WTC11 (cell line): ENCODE measurements at regions not wholly inside any gene's neighbourhood (a gene's known extent, or its start where the extent isn't known, plus 50 kb on each side); places are given as distances from the start of the nearest gene placed in this dataset.

ENCODE experiments used
- ATAC-seq: fragments of 200-7000 bp; cut with Tn5 transposase; 2 replicates; pipeline ENCODE4 v1.10.0; 2021; ENCODE audit warnings: mild to moderate bottlenecking, moderate library complexity
- CTCF ChIA-PET: fragments of 300-600 bp; sonication (Branson Sonifier 250); formaldehyde crosslinking; loops from one replicate; lab custom pipeline; 2021; ENCODE audit warnings: antibody characterized with exemption; lab: Charles Lee
- POLR2A ChIA-PET: fragments of 350-600 bp; sonication (Branson Sonifier 250); formaldehyde crosslinking; loops from one replicate; lab custom pipeline; 2021; ENCODE audit warnings: antibody characterized with exemption; lab: Charles Lee
- DNase-seq: peaks from one replicate; pipeline ENCODE4 v3.0.0; 2021; ENCODE audit warnings: low spot score
- H3K27ac Mint-ChIP-seq: 2 replicates; pipeline ENCODE4 v1.8.0; 2021; ENCODE audit warnings: mixed read lengths
- H3K27me3 Mint-ChIP-seq: 2 replicates; pipeline ENCODE4 v1.8.0; 2021; ENCODE audit warnings: low read depth, mild to moderate bottlenecking, moderate library complexity, mixed read lengths
- H3K36me3 Mint-ChIP-seq: 2 replicates; pipeline ENCODE4 v1.8.0; 2021; ENCODE audit warnings: mixed read lengths
- H3K4me1 Mint-ChIP-seq: 2 replicates; pipeline ENCODE4 v1.8.0; 2022; ENCODE audit warnings: mixed read lengths
- H3K4me3 Mint-ChIP-seq: 2 replicates; pipeline ENCODE4 v1.8.0; 2021; ENCODE audit warnings: mild to moderate bottlenecking, moderate library complexity, mixed read lengths
- H3K9me3 Mint-ChIP-seq: 2 replicates; pipeline ENCODE4 v1.8.0; 2021; ENCODE audit warnings: mixed read lengths
- E2F1 ChIP-seq: sonication (generic); formaldehyde crosslinking; IDR thresholded peaks from 2 replicates; pipeline ENCODE4 v1.8.0; 2022; ENCODE audit warnings: mild to moderate bottlenecking, missing genetic modification reagents
- E2F4 ChIP-seq: sonication (generic); formaldehyde crosslinking; IDR thresholded peaks from 2 replicates; pipeline ENCODE4 v1.8.1; 2022; ENCODE audit warnings: low read depth, mild to moderate bottlenecking, moderate library complexity, missing genetic modification reagents, borderline replicate concordance
- ESRRA ChIP-seq: sonication (generic); formaldehyde crosslinking; IDR thresholded peaks from 2 replicates; pipeline ENCODE4 v1.8.1; 2022; ENCODE audit warnings: mild to moderate bottlenecking, missing genetic modification reagents, borderline replicate concordance
- FOXJ3 ChIP-seq: sonication (generic); formaldehyde crosslinking; IDR thresholded peaks from 2 replicates; pipeline ENCODE4 v1.9.0; 2021; ENCODE audit warnings: missing genetic modification reagents, mild to moderate bottlenecking, borderline replicate concordance
- FOXP4 ChIP-seq: sonication (generic); formaldehyde crosslinking; IDR thresholded peaks from 2 replicates; pipeline ENCODE4 v1.8.0; 2022; ENCODE audit warnings: mild to moderate bottlenecking, missing genetic modification reagents
- GABPB1 ChIP-seq: sonication (generic); formaldehyde crosslinking; IDR thresholded peaks from 2 replicates; pipeline ENCODE4 v1.8.1; 2023; ENCODE audit warnings: mild to moderate bottlenecking, missing genetic modification reagents
- GRHL2 ChIP-seq: fragments of 250-450 bp; sonication (Bioruptor Pico); IDR thresholded peaks from 2 replicates; pipeline ENCODE4 v1.8.0; 2022; ENCODE audit warnings: mild to moderate bottlenecking, moderate library complexity; ENCODE audit not compliant: insufficient replicate concordance, severe bottlenecking
- GTF2I ChIP-seq: fragments of 250-450 bp; sonication (Bioruptor Pico); conservative IDR thresholded peaks from 2 replicates; pipeline ENCODE4 v1.4.0; 2021; ENCODE audit warnings: mild to moderate bottlenecking
- MYBL2 ChIP-seq: sonication (generic); formaldehyde crosslinking; IDR thresholded peaks from 2 replicates; pipeline ENCODE4 v1.8.1; 2023; ENCODE audit warnings: mild to moderate bottlenecking, moderate library complexity, missing genetic modification reagents
- NFYB ChIP-seq: sonication (generic); formaldehyde crosslinking; conservative IDR thresholded peaks from 2 replicates; pipeline ENCODE4 v1.8.0; 2022; ENCODE audit warnings: low read depth, missing genetic modification reagents
- NR1H2 ChIP-seq: sonication (generic); formaldehyde crosslinking; IDR thresholded peaks from 2 replicates; pipeline ENCODE4 v1.9.0; 2021; ENCODE audit warnings: mild to moderate bottlenecking, moderate library complexity, missing genetic modification reagents
- PREB ChIP-seq: sonication (generic); formaldehyde crosslinking; IDR thresholded peaks from 2 replicates; pipeline ENCODE4 v1.8.1; 2022; ENCODE audit warnings: mild to moderate bottlenecking, missing genetic modification reagents, moderate library complexity, borderline replicate concordance
- RELA ChIP-seq: sonication (generic); formaldehyde crosslinking; IDR thresholded peaks from 2 replicates; pipeline ENCODE4 v1.8.1; 2022; ENCODE audit warnings: missing genetic modification reagents, mild to moderate bottlenecking, borderline replicate concordance
- SOX15 ChIP-seq: fragments of 250-450 bp; sonication (Bioruptor Pico); IDR thresholded peaks from 2 replicates; pipeline ENCODE4 v1.9.0; 2021; ENCODE audit warnings: mild to moderate bottlenecking
- TP53 ChIP-seq: sonication (generic); formaldehyde crosslinking; IDR thresholded peaks from 2 replicates; pipeline ENCODE4 v1.8.1; 2023; ENCODE audit warnings: mild to moderate bottlenecking, missing genetic modification reagents
- ZBTB21 ChIP-seq: sonication (generic); formaldehyde crosslinking; IDR thresholded peaks from 2 replicates; pipeline ENCODE4 v1.8.1; 2023; ENCODE audit warnings: mild to moderate bottlenecking, missing genetic modification reagents, borderline replicate concordance
- ZNF138 ChIP-seq: sonication (generic); formaldehyde crosslinking; conservative IDR thresholded peaks from 2 replicates; pipeline ENCODE4 v1.8.1; 2022; ENCODE audit warnings: mild to moderate bottlenecking, moderate library complexity, missing genetic modification reagents
- ZNF263 ChIP-seq: sonication (generic); formaldehyde crosslinking; IDR thresholded peaks from 2 replicates; pipeline ENCODE4 v1.8.1; 2022; ENCODE audit warnings: low read depth, mild to moderate bottlenecking, moderate library complexity, missing genetic modification reagents
- ZNF532 ChIP-seq: fragments of 250-450 bp; sonication (Bioruptor Pico); IDR thresholded peaks from 2 replicates; pipeline ENCODE4 v1.9.0; 2021; ENCODE audit warnings: mild to moderate bottlenecking, borderline replicate concordance
- ZNF671 ChIP-seq: fragments of 250-450 bp; sonication (Bioruptor Pico); IDR thresholded peaks from 2 replicates; pipeline ENCODE4 v1.8.0; 2021; ENCODE audit warnings: mild to moderate bottlenecking
- TF ChIP-seq, protein P1 (sequence below): sonication (generic); formaldehyde crosslinking; IDR thresholded peaks from 2 replicates; pipeline ENCODE4 v1.8.1; 2023; ENCODE audit warnings: mild to moderate bottlenecking, missing genetic modification reagents, moderate library complexity

DNA sequence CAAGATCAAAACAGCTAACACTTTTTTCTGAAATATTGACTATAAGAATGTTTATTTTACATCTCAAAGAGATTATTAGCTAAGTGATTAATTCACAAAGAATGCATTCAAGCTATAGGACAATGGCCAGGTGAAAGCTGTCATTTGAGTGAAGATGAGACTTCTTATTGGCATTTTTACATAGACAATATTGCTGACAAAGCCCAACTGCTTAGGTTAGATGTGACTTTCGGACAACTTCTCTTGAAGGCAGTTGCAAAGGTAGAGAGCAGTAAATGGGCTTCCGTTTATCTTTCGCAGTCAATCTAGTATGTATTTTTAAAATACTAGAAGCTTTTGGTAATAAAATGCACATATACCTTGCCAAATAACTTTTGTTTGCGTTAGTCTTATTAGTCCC lies 1041.3 kb downstream of the AMY1C start (continued):
- TF ChIP-seq PREB (CRISPR knock-in tag) (no peak), E2F4 (CRISPR knock-in tag) (no peak), FOXP4 (CRISPR knock-in tag) (no peak), GTF2I (CRISPR knock-in tag) (no peak), ESRRA (CRISPR knock-in tag) (no peak), ZBTB21 (CRISPR knock-in tag) (no peak), MYBL2 (CRISPR knock-in tag) (no peak), ZNF532 (CRISPR knock-in tag) (no peak)

GRCh38 chr1:104794035-104794434 lies 1044.3 kb downstream of the AMY1C start:
- TF ChIP-seq E2F1 (CRISPR knock-in tag) = no peak
- no peak for TF ChIP-seq ZNF138 (CRISPR knock-in tag)
- TF ChIP-seq ZNF671 = no peak
- TF ChIP-seq FOXJ3 (CRISPR knock-in tag) = no peak
- Mint-ChIP-seq H3K9me3 (0 out of 2 replicates have a peak, but pooled peaks cover 5% of the 10 kb centered on the region), H3K27ac (no peak overlapping the region), H3K36me3 (no peaks in the 10 kb centered on the region), H3K27me3 (no peaks in the 10 kb centered on the region), H3K4me1 (no peaks in the 10 kb centered on the region), H3K4me3 (no peak overlapping the region)
- no peak for ATAC-seq
- ChIA-PET POLR2A (no interaction called here), CTCF (no interaction called here)
- DNase-seq = no peak

DNA sequence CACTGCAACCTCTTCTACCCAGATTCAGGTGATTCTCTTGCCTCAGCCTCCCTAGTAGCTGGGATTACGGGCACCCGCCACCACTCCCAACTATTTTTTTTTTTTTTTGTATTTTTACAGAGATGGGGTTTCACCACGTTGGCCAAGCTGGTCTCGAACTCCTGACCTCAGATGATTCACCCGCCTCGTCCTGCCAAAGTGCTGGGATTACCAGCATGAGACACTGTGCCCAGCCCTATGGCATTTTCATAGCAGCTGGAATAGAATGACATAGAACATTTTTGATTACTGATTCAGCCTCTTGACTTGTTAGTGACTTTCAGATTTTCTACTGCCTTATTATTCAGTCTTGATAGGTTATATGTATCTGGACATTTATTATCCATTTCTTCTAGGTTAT lies 1046.2 kb downstream of the AMY1C start:
- POLR2A ChIA-PET = no interaction called here
- H3K9me3 Mint-ChIP-seq = 0 out of 2 replicates have a peak, but pooled peaks cover 5% of the 10 kb centered on the region
- TF ChIP-seq TP53 (CRISPR knock-in tag) = no peak
- no peak for TF ChIP-seq GABPB1 (CRISPR knock-in tag)
- no peak for TF ChIP-seq SOX15 (CRISPR knock-in tag)
- TF ChIP-seq NR1H2 = no peak
- TF ChIP-seq ZNF263 (CRISPR knock-in tag) = no peak
- no peak for TF ChIP-seq NFYB (CRISPR knock-in tag)
- no peak for TF ChIP-seq ZNF671
- TF ChIP-seq, protein P1, sequence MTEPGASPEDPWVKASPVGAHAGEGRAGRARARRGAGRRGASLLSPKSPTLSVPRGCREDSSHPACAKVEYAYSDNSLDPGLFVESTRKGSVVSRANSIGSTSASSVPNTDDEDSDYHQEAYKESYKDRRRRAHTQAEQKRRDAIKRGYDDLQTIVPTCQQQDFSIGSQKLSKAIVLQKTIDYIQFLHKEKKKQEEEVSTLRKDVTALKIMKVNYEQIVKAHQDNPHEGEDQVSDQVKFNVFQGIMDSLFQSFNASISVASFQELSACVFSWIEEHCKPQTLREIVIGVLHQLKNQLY (CRISPR knock-in tag) = no peak
- TF ChIP-seq E2F4 (CRISPR knock-in tag) = no peak
- TF ChIP-seq GRHL2 = no peak
- no peak for TF ChIP-seq RELA

More for the DNA sequence above, 1046.2 kb downstream of the AMY1C start:
- H3K4me1 Mint-ChIP-seq = peaks cover 3% of the 10 kb centered on the region
- ATAC-seq (no peak), DNase-seq (no peak)
- H3K27ac Mint-ChIP-seq = no peak overlapping the region
- CTCF ChIA-PET = no interaction called here
- H3K4me3 Mint-ChIP-seq = no peak overlapping the region
- no peaks in the 10 kb centered on the region for H3K27me3 Mint-ChIP-seq
- no peaks in the 10 kb centered on the region for H3K36me3 Mint-ChIP-seq
